ENCODE measurements at regions not wholly inside any gene's neighbourhood (a gene's known extent, or its start where the extent isn't known, plus 50 kb on each side); places are given as distances from the start of the nearest gene placed in this dataset.

GRCh38 chr5:174827558-174827957 lies 103.2 kb downstream of the MSX2 start:
- TF ChIP-seq, protein P1, sequence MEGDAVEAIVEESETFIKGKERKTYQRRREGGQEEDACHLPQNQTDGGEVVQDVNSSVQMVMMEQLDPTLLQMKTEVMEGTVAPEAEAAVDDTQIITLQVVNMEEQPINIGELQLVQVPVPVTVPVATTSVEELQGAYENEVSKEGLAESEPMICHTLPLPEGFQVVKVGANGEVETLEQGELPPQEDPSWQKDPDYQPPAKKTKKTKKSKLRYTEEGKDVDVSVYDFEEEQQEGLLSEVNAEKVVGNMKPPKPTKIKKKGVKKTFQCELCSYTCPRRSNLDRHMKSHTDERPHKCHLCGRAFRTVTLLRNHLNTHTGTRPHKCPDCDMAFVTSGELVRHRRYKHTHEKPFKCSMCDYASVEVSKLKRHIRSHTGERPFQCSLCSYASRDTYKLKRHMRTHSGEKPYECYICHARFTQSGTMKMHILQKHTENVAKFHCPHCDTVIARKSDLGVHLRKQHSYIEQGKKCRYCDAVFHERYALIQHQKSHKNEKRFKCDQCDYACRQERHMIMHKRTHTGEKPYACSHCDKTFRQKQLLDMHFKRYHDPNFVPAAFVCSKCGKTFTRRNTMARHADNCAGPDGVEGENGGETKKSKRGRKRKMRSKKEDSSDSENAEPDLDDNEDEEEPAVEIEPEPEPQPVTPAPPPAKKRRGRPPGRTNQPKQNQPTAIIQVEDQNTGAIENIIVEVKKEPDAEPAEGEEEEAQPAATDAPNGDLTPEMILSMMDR (IDR thresholded peaks at IDR 0.05) = no peak
- TF ChIP-seq POLR2A (IDR thresholded peaks at IDR 0.05) = no peak

All from lower leg skin (tissue), 3 donors.